WERI-Rb-1 (cell line): ENCODE measurements at regions not wholly inside any gene's neighbourhood (a gene's known extent, or its start where the extent isn't known, plus 50 kb on each side); places are given as distances from the start of the nearest gene placed in this dataset.

Source experiments
- DNase-seq: peaks from one replicate; pipeline ENCODE4 v3.0.0-alpha.2; 2020
- H3K27ac ChIP-seq: fragments of 250-450 bp; sonication (Bioruptor Pico); 2 replicates; pipeline ENCODE4 v1.5.1; 2020; ENCODE audit warnings: mild to moderate bottlenecking, moderate library complexity
- H3K27me3 ChIP-seq: fragments of 250-450 bp; sonication (Bioruptor Pico); 2 replicates; pipeline ENCODE4 v1.5.1; 2021; ENCODE audit warnings: mild to moderate bottlenecking, low read depth, moderate library complexity; ENCODE audit not compliant: insufficient read depth, severe bottlenecking
- H3K36me3 ChIP-seq: fragments of 250-450 bp; sonication (Bioruptor Pico); 2 replicates; pipeline ENCODE4 v1.5.1; 2020; ENCODE audit warnings: mild to moderate bottlenecking, moderate library complexity
- H3K4me3 ChIP-seq: 2 replicates; pipeline ENCODE4 v1.5.1; 2011; ENCODE audit warnings: low read depth, mild to moderate bottlenecking, control low read depth, low read length
- H3K9me3 ChIP-seq: fragments of 250-450 bp; sonication (Bioruptor Pico); 2 replicates; pipeline ENCODE4 v1.5.1; 2021; ENCODE audit warnings: mild to moderate bottlenecking, moderate library complexity; ENCODE audit not compliant: severe bottlenecking
- TF ChIP-seq, protein P1 (sequence below): IDR thresholded peaks from 2 replicates; pipeline ENCODE4 v1.5.1; 2011; ENCODE audit warnings: low read depth, mild to moderate bottlenecking, control low read depth, inconsistent platforms, low read length

DNA sequence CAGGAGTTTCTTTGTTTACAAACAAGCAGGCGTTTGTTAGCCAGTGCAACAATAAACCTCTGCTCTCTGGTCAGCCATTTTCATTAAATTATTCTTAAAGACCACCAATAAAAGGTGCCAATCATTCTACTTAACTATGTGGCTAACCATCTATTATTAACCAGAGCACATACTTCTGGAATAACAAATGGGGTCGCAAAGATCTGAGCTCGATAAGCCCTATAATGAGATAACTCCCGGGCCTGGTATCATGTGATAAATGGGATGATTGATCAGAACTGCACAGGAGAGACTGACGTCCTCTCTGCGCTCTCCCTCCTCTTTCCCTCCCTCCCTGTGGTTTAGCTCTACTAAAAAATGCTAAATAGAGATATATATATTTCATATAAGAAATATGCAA lies 488.2 kb downstream of the NTRK2 start:
- peaks cover 44% of the 10 kb centered on the region for H3K27me3 ChIP-seq
- no peak for DNase-seq
- H3K36me3 ChIP-seq, result no peaks in the 10 kb centered on the region
- no peak overlapping the region for H3K27ac ChIP-seq
- no peak overlapping the region for H3K4me3 ChIP-seq
- TF ChIP-seq, protein P1, sequence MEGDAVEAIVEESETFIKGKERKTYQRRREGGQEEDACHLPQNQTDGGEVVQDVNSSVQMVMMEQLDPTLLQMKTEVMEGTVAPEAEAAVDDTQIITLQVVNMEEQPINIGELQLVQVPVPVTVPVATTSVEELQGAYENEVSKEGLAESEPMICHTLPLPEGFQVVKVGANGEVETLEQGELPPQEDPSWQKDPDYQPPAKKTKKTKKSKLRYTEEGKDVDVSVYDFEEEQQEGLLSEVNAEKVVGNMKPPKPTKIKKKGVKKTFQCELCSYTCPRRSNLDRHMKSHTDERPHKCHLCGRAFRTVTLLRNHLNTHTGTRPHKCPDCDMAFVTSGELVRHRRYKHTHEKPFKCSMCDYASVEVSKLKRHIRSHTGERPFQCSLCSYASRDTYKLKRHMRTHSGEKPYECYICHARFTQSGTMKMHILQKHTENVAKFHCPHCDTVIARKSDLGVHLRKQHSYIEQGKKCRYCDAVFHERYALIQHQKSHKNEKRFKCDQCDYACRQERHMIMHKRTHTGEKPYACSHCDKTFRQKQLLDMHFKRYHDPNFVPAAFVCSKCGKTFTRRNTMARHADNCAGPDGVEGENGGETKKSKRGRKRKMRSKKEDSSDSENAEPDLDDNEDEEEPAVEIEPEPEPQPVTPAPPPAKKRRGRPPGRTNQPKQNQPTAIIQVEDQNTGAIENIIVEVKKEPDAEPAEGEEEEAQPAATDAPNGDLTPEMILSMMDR, result no peak
- H3K9me3 ChIP-seq, result peaks cover 3% of the 10 kb centered on the region

DNA sequence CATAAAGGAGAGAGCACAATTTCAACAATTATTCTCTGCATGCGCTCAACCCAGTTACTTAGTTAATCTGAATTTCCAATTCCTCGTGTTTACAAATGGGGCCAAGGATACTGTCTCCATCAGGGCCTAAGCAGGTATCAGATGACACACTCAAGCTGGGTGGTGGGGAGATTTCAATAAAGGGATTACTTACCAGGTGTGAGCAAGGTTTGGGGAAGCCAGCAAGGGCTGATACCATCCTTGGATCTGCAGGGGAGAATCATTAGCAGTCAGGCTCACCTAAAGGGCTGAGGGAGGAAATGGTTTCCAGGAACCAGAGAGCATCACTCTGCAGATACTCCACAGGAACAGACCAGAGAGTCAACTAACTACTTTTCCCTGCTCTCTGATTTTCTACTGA lies 487.1 kb downstream of the NTRK2 start:
- H3K27me3 ChIP-seq, result peaks cover 48% of the 10 kb centered on the region
- DNase-seq, result no peak
- TF ChIP-seq, protein P1, result no peak

DNA sequence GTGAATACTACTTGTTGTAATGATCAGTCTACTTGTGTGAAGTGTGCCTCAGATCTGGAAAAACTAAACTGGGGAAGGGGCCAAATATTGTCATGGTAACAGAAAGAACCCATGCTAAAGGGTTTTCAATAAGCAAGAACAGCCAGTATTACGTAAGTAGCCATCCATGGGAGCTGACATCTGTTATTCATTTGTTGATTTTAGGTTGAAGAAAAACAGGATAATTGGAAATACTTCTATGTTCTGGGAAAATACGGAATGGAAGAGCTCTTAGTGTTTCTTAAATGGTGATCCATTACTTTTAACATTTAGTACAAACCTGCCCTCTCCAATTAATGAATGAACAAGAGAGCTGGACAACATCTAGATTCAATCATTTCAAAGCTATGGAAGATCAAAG lies 485.8 kb downstream of the NTRK2 start:
- H3K36me3 ChIP-seq, result no peaks in the 10 kb centered on the region
- no peak overlapping the region for H3K4me3 ChIP-seq
- H3K27me3 ChIP-seq, result peaks cover 53% of the 10 kb centered on the region
- H3K27ac ChIP-seq, result no peak overlapping the region
- TF ChIP-seq, protein P1, result no peak
- H3K9me3 ChIP-seq, result no peaks in the 10 kb centered on the region
- no peak for DNase-seq

More for the DNA sequence above, 487.1 kb downstream of the NTRK2 start:
- H3K27ac ChIP-seq, result no peak overlapping the region
- no peaks in the 10 kb centered on the region for H3K9me3 ChIP-seq
- H3K36me3 ChIP-seq, result no peaks in the 10 kb centered on the region
- no peak overlapping the region for H3K4me3 ChIP-seq

DNA sequence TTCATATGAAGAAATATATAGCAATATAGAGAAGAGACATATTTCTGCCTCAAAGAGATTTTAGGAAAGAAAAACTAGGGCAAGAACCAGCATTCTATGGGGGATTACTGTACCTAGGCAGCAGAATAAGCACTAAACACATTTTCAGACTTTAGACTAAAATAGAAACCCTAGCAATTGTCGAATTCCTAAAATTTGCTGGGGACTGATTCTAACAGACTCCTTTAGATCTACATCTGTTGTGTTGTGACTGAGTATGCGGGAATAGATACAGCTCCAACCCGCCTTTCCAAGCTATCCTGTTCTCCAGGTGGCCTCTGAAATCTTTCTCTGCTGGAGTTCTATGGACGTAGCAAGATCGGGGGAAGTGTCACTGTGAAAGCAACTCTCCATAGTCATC lies 482.2 kb downstream of the NTRK2 start:
- H3K27ac ChIP-seq, result no peak overlapping the region
- no peaks in the 10 kb centered on the region for H3K9me3 ChIP-seq
- H3K36me3 ChIP-seq, result no peaks in the 10 kb centered on the region
- DNase-seq, result no peak
- H3K4me3 ChIP-seq, result no peak overlapping the region
- TF ChIP-seq, protein P1, result no peak
- peaks cover 56% of the 10 kb centered on the region for H3K27me3 ChIP-seq

DNA sequence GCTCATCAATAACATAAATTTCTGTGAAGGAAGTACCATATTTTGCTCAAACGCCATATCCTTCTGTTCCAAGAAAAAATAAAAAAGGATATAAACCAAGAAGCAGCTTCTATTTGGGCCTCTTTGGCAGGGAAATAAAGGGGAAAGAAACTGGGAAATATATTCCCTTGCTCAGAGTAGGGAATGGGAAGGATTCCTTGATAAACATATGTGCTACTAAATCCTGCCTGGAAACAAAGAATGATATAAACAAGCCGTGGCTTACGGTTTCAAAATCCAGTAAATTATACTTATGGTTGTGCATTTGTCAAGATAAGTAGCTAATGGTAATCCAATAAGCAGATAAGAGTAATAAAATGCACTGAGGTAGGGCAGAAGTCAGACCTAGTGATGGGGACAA lies 481.6 kb downstream of the NTRK2 start:
- H3K4me3 ChIP-seq, result no peak overlapping the region
- no peaks in the 10 kb centered on the region for H3K36me3 ChIP-seq
- no peak overlapping the region for H3K27ac ChIP-seq
- H3K9me3 ChIP-seq, result no peaks in the 10 kb centered on the region
- TF ChIP-seq, protein P1, result no peak
- no peak for DNase-seq
- H3K27me3 ChIP-seq, result peaks cover 57% of the 10 kb centered on the region

DNA sequence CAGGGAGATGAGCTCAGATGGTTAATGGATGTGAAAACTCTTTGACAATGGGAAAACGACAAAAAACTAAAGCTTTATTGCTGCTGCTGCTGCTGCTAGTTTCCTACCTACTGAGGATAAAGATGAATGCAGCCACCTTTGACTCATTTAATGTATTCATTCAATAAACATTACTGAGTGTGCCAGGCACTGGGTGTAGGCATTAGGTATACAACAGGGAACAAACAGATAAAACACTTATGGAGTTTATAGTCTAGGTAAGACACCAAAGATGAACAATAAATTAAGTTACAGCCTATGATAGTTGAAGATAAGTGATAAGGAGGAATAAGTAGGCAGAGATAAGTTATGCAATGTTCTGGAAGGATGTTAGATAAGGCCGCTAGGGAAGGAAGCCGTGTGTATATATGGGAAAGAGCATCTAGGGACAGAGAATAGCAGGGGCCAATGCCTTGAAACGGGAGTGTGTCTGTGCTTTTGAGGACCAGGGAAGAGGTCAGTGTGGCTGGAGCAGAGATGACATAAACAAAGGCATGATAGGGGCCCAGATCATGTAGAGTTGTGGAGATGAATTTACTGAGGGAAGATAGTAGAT lies 477.6 kb downstream of the NTRK2 start:
- TF ChIP-seq, protein P1, result no peak
- Histone ChIP-seq H3K27me3 (peaks cover 56% of the 10 kb centered on the region), H3K27ac (no peak overlapping the region), H3K36me3 (no peaks in the 10 kb centered on the region), H3K9me3 (no peaks in the 10 kb centered on the region), H3K4me3 (no peak overlapping the region)
- DNase-seq, result no peak
